ENCODE measurements at regions not wholly inside any gene's neighbourhood (a gene's known extent, or its start where the extent isn't known, plus 50 kb on each side); places are given as distances from the start of the nearest gene placed in this dataset.

- intact Hi-C loops (cut with DNase I): loop anchor here in 2 of 3 donors (10.0 kb wide), 2 partner anchors 818 to 1408 kb away; no protein-coding TSS in a partner anchor
- Histone ChIP-seq H3K4me3 (no peak overlapping the region), H3K36me3 (no peaks in the 10 kb centered on the region), H3K4me1 (no peaks in the 10 kb centered on the region), H3K27ac (no peak overlapping the region), H3K9me3 (no peaks in the 10 kb centered on the region), H3K27me3 (peaks cover 0 to 8% (median 0%) of the 10 kb centered on the region in 4 donors)
- no peak for DNase-seq
- no peak for ATAC-seq
- FAIRE-seq: no peak
- no peak for TF ChIP-seq CTCF (IDR thresholded peaks at IDR 0.05)
- 60 to 79% methylated on average over 13 of the region's 13 CpGs for WGBS, 2 donors
These were observed 253.5 kb downstream of the DCDC2C start for GRCh38 chr2:3956892-3957291.

DNA sequence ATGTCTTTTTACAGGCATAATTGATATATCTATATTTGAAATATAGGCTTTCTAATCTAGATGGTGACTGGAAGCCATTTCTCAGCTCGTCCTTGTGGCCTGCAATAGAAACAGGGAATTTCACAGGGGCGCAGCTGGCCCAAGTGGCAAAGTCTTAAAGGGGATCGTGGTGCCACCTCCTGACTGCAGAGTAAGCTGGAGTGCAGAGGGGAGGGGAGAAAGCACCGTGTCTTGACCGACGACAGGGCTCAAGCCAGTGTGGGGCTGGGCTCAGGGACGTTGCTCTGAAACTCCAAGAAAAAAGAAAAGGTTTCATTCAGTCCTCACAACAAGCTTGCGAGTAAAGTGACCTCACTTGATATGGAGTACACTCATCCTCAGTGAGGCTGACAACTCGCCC is 255.1 kb downstream of the DCDC2C start:
- no peak for FAIRE-seq
- H3K27me3 ChIP-seq: peaks cover 0 to 5% (median 0%) of the 10 kb centered on the region in 4 donors
- WGBS, 2 donors: 36 to 50% methylated on average over 9 of the region's 9 CpGs
- TF ChIP-seq CTCF (IDR thresholded peaks at IDR 0.05): no peak
- H3K4me3 ChIP-seq: no peak overlapping the region
- intact Hi-C loops (cut with DNase I): loop anchor here in 2 of 3 donors (10.0 kb wide), 2 partner anchors 816 to 1406 kb away; no protein-coding TSS in a partner anchor
- H3K36me3 ChIP-seq: no peaks in the 10 kb centered on the region
- DNase-seq: no peak
- H3K27ac ChIP-seq: no peak overlapping the region
- ATAC-seq: no peak
- H3K4me1 ChIP-seq: no peaks in the 10 kb centered on the region
- H3K9me3 ChIP-seq: no peaks in the 10 kb centered on the region

DNA sequence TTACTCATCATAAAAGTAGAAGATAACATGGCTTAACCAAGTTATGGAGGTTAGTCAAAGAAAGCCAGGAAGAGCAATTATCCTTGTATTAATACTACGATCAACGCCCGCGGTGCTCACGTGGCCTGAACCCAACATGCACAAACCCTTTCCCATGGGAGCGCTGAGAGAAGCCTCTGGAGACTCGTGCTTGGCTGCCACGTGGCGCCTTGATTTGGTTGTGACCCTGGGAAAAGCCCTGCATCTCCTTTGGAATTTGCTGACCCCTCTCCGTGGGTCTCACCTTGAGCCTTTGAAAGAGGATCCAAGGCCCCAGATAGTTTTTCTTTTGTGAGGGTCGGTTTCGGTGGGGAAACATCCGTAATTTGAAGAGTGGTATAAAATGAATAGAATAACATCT is 255.6 kb downstream of the DCDC2C start:
- Histone ChIP-seq H3K36me3 (no peaks in the 10 kb centered on the region), H3K27ac (no peak overlapping the region), H3K27me3 (peaks cover 0 to 5% (median 0%) of the 10 kb centered on the region in 4 donors), H3K4me1 (no peaks in the 10 kb centered on the region), H3K9me3 (no peaks in the 10 kb centered on the region), H3K4me3 (no peak overlapping the region)
- intact Hi-C loops (cut with DNase I): loop anchor here in 2 of 3 donors (10.0 kb wide), 2 partner anchors 816 to 1406 kb away; no protein-coding TSS in a partner anchor
- 47 to 49% methylated on average over 13 of the region's 13 CpGs for WGBS, 2 donors
- FAIRE-seq: no peak
- no peak for DNase-seq
- no peak for ATAC-seq
- no peak for TF ChIP-seq CTCF (IDR thresholded peaks at IDR 0.05)

GRCh38 chr2:3959372-3959771 is 256.0 kb downstream of the DCDC2C start:
- DNase-seq (peak in 1 of 6 donors; percentile 17), ATAC-seq (peak in 3 of 4 donors; percentile 39 to 75 (median 57)), FAIRE-seq (no peak)
- intact Hi-C loops (cut with DNase I): loop anchor here in 2 of 3 donors (10.0 kb wide), 2 partner anchors 815 to 1405 kb away; no protein-coding TSS in a partner anchor
- H3K4me1 ChIP-seq: no peaks in the 10 kb centered on the region
- H3K9me3 ChIP-seq: no peaks in the 10 kb centered on the region
- no peaks in the 10 kb centered on the region for H3K36me3 ChIP-seq
- H3K4me3 ChIP-seq: no peak overlapping the region
- WGBS, 2 donors: 2 to 4% methylated on average over 2 of the region's 2 CpGs
- H3K27me3 ChIP-seq: peaks cover 0 to 5% (median 0%) of the 10 kb centered on the region in 4 donors
- no peak overlapping the region for H3K27ac ChIP-seq
- TF ChIP-seq CTCF (IDR thresholded peaks at IDR 0.05): peak; percentile 38 to 71 (median 54)

DNA sequence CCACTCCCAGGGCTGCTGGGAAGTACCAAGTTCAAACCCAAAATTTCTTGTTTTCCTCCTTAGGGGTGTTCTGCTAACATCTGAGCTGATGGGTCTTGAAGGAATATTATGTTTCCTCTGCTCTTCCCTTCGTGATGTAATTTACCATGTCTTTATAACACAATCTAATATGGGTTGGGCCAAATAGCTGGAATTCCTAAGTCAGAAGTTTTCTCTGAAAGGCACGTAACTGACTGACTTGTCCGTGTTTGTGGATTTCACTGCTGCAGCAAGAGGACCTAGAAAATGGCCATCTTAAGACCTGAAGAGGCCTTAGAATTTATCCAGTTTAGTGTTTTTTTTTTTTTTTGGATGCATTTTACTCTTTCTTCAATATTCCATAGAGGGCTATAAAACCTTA is 256.7 kb downstream of the DCDC2C start:
- no peaks in the 10 kb centered on the region for H3K4me1 ChIP-seq
- ATAC-seq (no peak), DNase-seq (no peak), FAIRE-seq (no peak)
- no peak overlapping the region for H3K4me3 ChIP-seq
- peaks cover 0 to 5% (median 0%) of the 10 kb centered on the region in 4 donors for H3K27me3 ChIP-seq
- H3K36me3 ChIP-seq: no peaks in the 10 kb centered on the region
- 58 to 71% methylated on average over 3 of the region's 3 CpGs for WGBS, 2 donors
- no peak overlapping the region for H3K27ac ChIP-seq
- H3K9me3 ChIP-seq: no peaks in the 10 kb centered on the region
- no peak for TF ChIP-seq CTCF (IDR thresholded peaks at IDR 0.05)
- intact Hi-C loops (cut with DNase I): loop anchor here in 1 of 3 donors (10.0 kb wide), 1 partner anchor 805 kb away; no protein-coding TSS in a partner anchor

All from pancreas (tissue), 10 donors.